H9 (cell line): ENCODE measurements at regions not wholly inside any gene's neighbourhood (a gene's known extent, or its start where the extent isn't known, plus 50 kb on each side); places are given as distances from the start of the nearest gene placed in this dataset.

Experiments
- DNase-seq: peaks from one replicate; pipeline ENCODE4 v3.0.0-alpha.2; 2017
- H2AFZ ChIP-seq: one replicate; pipeline ENCODE4 v1.6.1; 2013; ENCODE audit warnings: mild to moderate bottlenecking, low read length, control low read depth, moderate library complexity
- H2AK5ac ChIP-seq: 2 replicates; pipeline ENCODE4 v1.6.1; 2013; ENCODE audit warnings: low read length, control low read depth, mixed read lengths; ENCODE audit not compliant: insufficient read length
- H2BK120ac ChIP-seq: one replicate; pipeline ENCODE4 v1.6.1; 2013; ENCODE audit warnings: low read depth, mild to moderate bottlenecking, low read length, control low read depth, inconsistent platforms; ENCODE audit not compliant: poor library complexity, severe bottlenecking
- H2BK12ac ChIP-seq: 2 replicates; pipeline ENCODE4 v1.6.1; 2013; ENCODE audit warnings: low read length, control low read depth, mixed read lengths, low read depth; ENCODE audit not compliant: insufficient read length
- H2BK15ac ChIP-seq: 2 replicates; pipeline ENCODE4 v1.6.1; 2013; ENCODE audit warnings: low read depth, low read length, control low read depth
- H2BK20ac ChIP-seq: one replicate; pipeline ENCODE4 v1.6.1; 2013; ENCODE audit warnings: low read depth, mild to moderate bottlenecking, low read length, control low read depth, inconsistent platforms; ENCODE audit not compliant: poor library complexity, severe bottlenecking
- H2BK5ac ChIP-seq: 2 replicates; pipeline ENCODE4 v1.6.1; 2013; ENCODE audit warnings: low read length, control low read depth, mixed read lengths; ENCODE audit not compliant: insufficient read length
- H3K14ac ChIP-seq: 2 replicates; pipeline ENCODE4 v1.6.1; 2013; ENCODE audit warnings: low read length, control low read depth; ENCODE audit not compliant: insufficient read depth
- H3K18ac ChIP-seq: 2 replicates; pipeline ENCODE4 v1.6.1; 2013; ENCODE audit warnings: low read depth, mild to moderate bottlenecking, mixed read lengths, low read length, control low read depth; ENCODE audit not compliant: insufficient read length
- H3K23ac ChIP-seq: 2 replicates; pipeline ENCODE4 v1.6.1; 2013; ENCODE audit warnings: low read length, control low read depth, mixed read lengths, low read depth; ENCODE audit not compliant: insufficient read length
- H3K23me2 ChIP-seq: 2 replicates; pipeline ENCODE4 v1.6.1; 2013; ENCODE audit warnings: low read depth, mild to moderate bottlenecking, mixed read lengths, low read length, control low read depth; ENCODE audit not compliant: insufficient read length, poor library complexity, severe bottlenecking
- H3K27ac ChIP-seq: 2 replicates; pipeline ENCODE4 v1.5.1; 2013; ENCODE audit warnings: low read length, control low read depth, mixed read lengths, low read depth; ENCODE audit not compliant: insufficient read length
- H3K27me3 ChIP-seq: 2 replicates; pipeline ENCODE4 v1.6.1; 2013; ENCODE audit warnings: low read length, control low read depth, inconsistent platforms; ENCODE audit not compliant: insufficient read depth
- H3K4ac ChIP-seq: 2 replicates; pipeline ENCODE4 v1.6.1; 2013; ENCODE audit warnings: low read depth, mild to moderate bottlenecking, control low read depth, inconsistent platforms, low read length, moderate library complexity
- H3K4me1 ChIP-seq: 2 replicates; pipeline ENCODE4 v1.6.1; 2013; ENCODE audit warnings: low read length, control low read depth, inconsistent platforms; ENCODE audit not compliant: insufficient read depth
- H3K4me2 ChIP-seq: 2 replicates; pipeline ENCODE4 v1.6.1; 2013; ENCODE audit warnings: low read length, control low read depth, mixed read lengths; ENCODE audit not compliant: insufficient read length, insufficient read depth
- H3K56ac ChIP-seq: 2 replicates; pipeline ENCODE4 v1.6.1; 2013; ENCODE audit warnings: low read depth, mild to moderate bottlenecking, mixed read lengths, low read length, control low read depth; ENCODE audit not compliant: insufficient read length
- H3K79me1 ChIP-seq: 2 replicates; pipeline ENCODE4 v1.6.1; 2013; ENCODE audit warnings: low read depth, mild to moderate bottlenecking, moderate library complexity, low read length, control low read depth, inconsistent platforms; ENCODE audit not compliant: insufficient read depth, poor library complexity, severe bottlenecking
- H3K79me2 ChIP-seq: 2 replicates; pipeline ENCODE4 v1.6.1; 2013; ENCODE audit warnings: low read length, control low read depth, inconsistent platforms; ENCODE audit not compliant: insufficient read depth
- H3K9ac ChIP-seq: 2 replicates; pipeline ENCODE4 v1.6.1; 2013; ENCODE audit warnings: low read length, control low read depth, mixed read lengths; ENCODE audit not compliant: insufficient read length; ENCODE audit errors: extremely low read depth
- H3K9me3 ChIP-seq: one replicate; pipeline ENCODE4 v1.6.1; 2013; ENCODE audit warnings: low read depth, low read length, inconsistent platforms; ENCODE audit not compliant: control insufficient read depth
- H3T11ph ChIP-seq: one replicate; pipeline ENCODE4 v1.6.1; 2013; ENCODE audit warnings: mild to moderate bottlenecking, low read length, control low read depth, inconsistent platforms
- H4K20me1 ChIP-seq: one replicate; pipeline ENCODE4 v1.6.1; 2013; ENCODE audit not compliant: control insufficient read depth, insufficient read length, insufficient read depth
- H4K5ac ChIP-seq: 2 replicates; pipeline ENCODE4 v1.6.1; 2013; ENCODE audit warnings: low read depth, mild to moderate bottlenecking, mixed read lengths, low read length, control low read depth; ENCODE audit not compliant: insufficient read length
- H4K8ac ChIP-seq: replicated peaks from 2 replicates; pipeline ENCODE4 v1.6.1; 2013; ENCODE audit warnings: low read length, control low read depth, mixed read lengths, low read depth; ENCODE audit not compliant: insufficient read length
- H4K91ac ChIP-seq: 2 replicates; pipeline ENCODE4 v1.6.1; 2013; ENCODE audit warnings: low read depth, mild to moderate bottlenecking, moderate library complexity, mixed read lengths, low read length, control low read depth; ENCODE audit not compliant: insufficient read length
- H3K27ac Mint-ChIP-seq, 3 experiments: 2 replicates in 2 of 3; 3 replicates in 1 of 3; pipeline ENCODE4 v1.8.0; 2020 to 2021; ENCODE audit warnings: mixed read lengths in 3 of 3, mild to moderate bottlenecking in 1 of 3, moderate library complexity in 1 of 3
- H3K27me3 Mint-ChIP-seq: 2 replicates; pipeline ENCODE4 v1.8.0; 2021; ENCODE audit warnings: low read depth, mild to moderate bottlenecking, moderate library complexity, mixed read lengths
- H3K36me3 Mint-ChIP-seq, 3 experiments: 2 replicates in 2 of 3; 3 replicates in 1 of 3; pipeline ENCODE4 v1.8.0; 2020 to 2021; ENCODE audit warnings: low read depth in 3 of 3, mixed read lengths in 3 of 3; ENCODE audit not compliant: insufficient read depth in 1 of 3
- H3K4me1 Mint-ChIP-seq, 2 experiments: 2 replicates each; pipeline ENCODE4 v1.8.0; 2020; ENCODE audit warnings: mixed read lengths in 2 of 2
- H3K4me3 Mint-ChIP-seq, 2 experiments: 2 replicates in 1 of 2; 3 replicates in 1 of 2; pipeline ENCODE4 v1.8.0; 2020 to 2021; ENCODE audit warnings: mild to moderate bottlenecking in 2 of 2, mixed read lengths in 2 of 2, moderate library complexity in 1 of 2
- H3K9me3 Mint-ChIP-seq, 2 experiments: 2 replicates in 1 of 2; 3 replicates in 1 of 2; pipeline ENCODE4 v1.8.0; 2020; ENCODE audit warnings: mild to moderate bottlenecking in 2 of 2, mixed read lengths in 2 of 2, moderate library complexity in 1 of 2
- CTCF ChIP-seq: fragments of 200-600 bp; sonication (generic); conservative IDR thresholded peaks from 3 replicates; pipeline ENCODE4 v1.8.0; 2021; ENCODE audit warnings: antibody characterized with exemption, mild to moderate bottlenecking
- WGBS: extraction: QIAGEN DNeasy Blood & Tissue Kit; methylation state at CpG from one replicate; pipeline ENCODE4 v1.1.7; 2013; ENCODE audit warnings: missing lambda C conversion rate, low lambda C conversion rate, mixed read lengths; ENCODE audit not compliant: insufficient read length; ENCODE audit errors: extremely low coverage; 5-methylcytosine and 5-hydroxymethylcytosine counted together

GRCh38 chr4:66235876-66236275 is 565.6 kb upstream of the EPHA5 start:
- DNase-seq, result no peak
- no peak overlapping the region for H3K56ac ChIP-seq
- H2BK120ac ChIP-seq, result no peak overlapping the region

More at GRCh38 chr4:66235876-66236275, 565.6 kb upstream of the EPHA5 start:
- H3K18ac ChIP-seq, result no peak overlapping the region
- no peaks in the 10 kb centered on the region for H4K20me1 ChIP-seq
- no peak overlapping the region for H4K91ac ChIP-seq
- H3K9me3 ChIP-seq, result no peaks in the 10 kb centered on the region
- H2BK12ac ChIP-seq, result no peak overlapping the region
- Mint-ChIP-seq H3K27me3 (no peaks in the 10 kb centered on the region), H3K36me3 (no peaks in the 10 kb centered on the region), H3K4me1 (no peaks in the 10 kb centered on the region), H3K4me3 (no peak overlapping the region), H3K9me3 (no peaks in the 10 kb centered on the region), H3K27ac (no peak overlapping the region)
- H3K4me2 ChIP-seq, result no peak overlapping the region
- H4K5ac ChIP-seq, result no peak overlapping the region
- no peaks in the 10 kb centered on the region for H3K27me3 ChIP-seq
- no peak overlapping the region for H3K4ac ChIP-seq
- no peak for TF ChIP-seq CTCF
- no peak overlapping the region for H3K23ac ChIP-seq
- H3K79me1 ChIP-seq, result no peaks in the 10 kb centered on the region
- H2AK5ac ChIP-seq, result no peak overlapping the region
- no CpG with 5 or more reads among the region's 4 CpGs for WGBS
- no peak overlapping the region for H2BK5ac ChIP-seq
- no peak overlapping the region for H3K14ac ChIP-seq
- H3T11ph ChIP-seq, result no peak overlapping the region
- no peak overlapping the region for H2AFZ ChIP-seq
- no peak overlapping the region for H2BK20ac ChIP-seq
- H3K9ac ChIP-seq, result no peak overlapping the region
- H3K79me2 ChIP-seq, result no peaks in the 10 kb centered on the region
- no peak overlapping the region for H2BK15ac ChIP-seq
- H3K4me1 ChIP-seq, result no peaks in the 10 kb centered on the region
- no peaks in the 10 kb centered on the region for H3K23me2 ChIP-seq
- H3K27ac ChIP-seq, result no peak overlapping the region
- no peak overlapping the region for H4K8ac ChIP-seq
